Activated B cell treated with CpG ODN at 0.5 μM for 24 hours (primary cell): ENCODE measurements at regions not wholly inside any gene's neighbourhood (a gene's known extent, or its start where the extent isn't known, plus 50 kb on each side); places are given as distances from the start of the nearest gene placed in this dataset.

ENCODE experiments used
- ATAC-seq: fragments of 200-7000 bp; cut with Tn5 transposase; one replicate; pipeline ENCODE4 v1.10.0; 2021; ENCODE audit warnings: low read depth, mild to moderate bottlenecking, moderate library complexity
- CTCF ChIA-PET: fragments of 350-600 bp; sonication (Branson Sonifier 250); formaldehyde crosslinking; loops from one replicate; lab custom pipeline; 2021; ENCODE audit warnings: antibody characterized with exemption; lab: Charles Lee
- POLR2A ChIA-PET: fragments of 350-600 bp; sonication (Branson Sonifier 250); formaldehyde crosslinking; loops from one replicate; lab custom pipeline; 2021; ENCODE audit warnings: antibody characterized with exemption; lab: Charles Lee
- DNase-seq: peaks from one replicate; pipeline ENCODE4 v3.0.0; 2022
- H3K27ac Mint-ChIP-seq: one replicate; pipeline ENCODE4 v1.8.0; 2020; ENCODE audit warnings: mixed read lengths
- H3K27me3 Mint-ChIP-seq: one replicate; pipeline ENCODE4 v1.8.0; 2021; ENCODE audit warnings: mixed read lengths
- H3K36me3 Mint-ChIP-seq: one replicate; pipeline ENCODE4 v1.8.0; 2021; ENCODE audit warnings: low read depth, mixed read lengths
- H3K4me1 Mint-ChIP-seq: one replicate; pipeline ENCODE4 v1.8.0; 2021; ENCODE audit warnings: mixed read lengths
- H3K4me3 Mint-ChIP-seq: one replicate; pipeline ENCODE4 v1.8.0; 2020; ENCODE audit warnings: mild to moderate bottlenecking, mixed read lengths
- H3K9me3 Mint-ChIP-seq: one replicate; pipeline ENCODE4 v1.8.0; 2020; ENCODE audit warnings: mixed read lengths
- CTCF ChIP-seq: fragments of 200-600 bp; IDR thresholded peaks from one replicate; pipeline ENCODE4 v1.8.0; 2022; ENCODE audit warnings: antibody characterized with exemption, mild to moderate bottlenecking
- intact Hi-C: fragments of 100-400 bp; cut with micrococcal nuclease; formaldehyde crosslinking; loops from one replicate; pipeline ENCODE4 v1.15.1; 2024

DNA sequence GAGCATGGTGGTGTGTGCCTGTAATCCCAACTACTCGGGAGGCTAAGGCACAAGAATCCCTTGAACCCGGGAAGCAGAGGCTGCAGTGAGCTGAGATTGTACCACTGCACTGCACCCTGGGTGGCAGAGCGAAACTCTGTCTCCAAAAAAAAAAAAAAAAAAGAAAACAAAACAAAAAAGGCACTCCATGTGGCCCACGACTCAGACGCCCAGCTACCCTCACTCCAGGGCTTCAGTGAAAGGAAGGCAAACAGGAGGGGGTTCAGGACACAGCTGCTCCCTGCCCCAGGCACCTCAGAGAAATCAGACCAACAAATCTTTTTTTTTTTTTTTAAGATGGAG, 91.7 kb downstream of the LITAF start:
- POLR2A ChIA-PET: interaction anchor here (0.7 kb wide), 2 partner anchors 116 to 1046 kb away, joined by 3 to 4 read pairs; no protein-coding TSS in a partner anchor
- Mint-ChIP-seq H3K36me3 (no peaks in the 10 kb centered on the region), H3K4me3 (no peak overlapping the region), H3K9me3 (peaks cover 11% of the 10 kb centered on the region), H3K4me1 (peaks cover 26% of the 10 kb centered on the region), H3K27me3 (no peaks in the 10 kb centered on the region), H3K27ac (no peak overlapping the region)
- no peak for TF ChIP-seq CTCF
- no peak for ATAC-seq
- intact Hi-C loops: no loop called here
- CTCF ChIA-PET: interaction anchor here (1.0 kb wide), 1 partner anchor 87 kb away, joined by 3 read pairs; no protein-coding TSS in a partner anchor
- DNase-seq: no peak
